K562 (cell line): ENCODE measurements at regions not wholly inside any gene's neighbourhood (a gene's known extent, or its start where the extent isn't known, plus 50 kb on each side); places are given as distances from the start of the nearest gene placed in this dataset.

Source experiments
- ASH1L ChIP-seq: fragments of 450-650 bp; IDR thresholded peaks from 2 replicates; pipeline ENCODE4 v1.6.1; 2018; ENCODE audit warnings: borderline replicate concordance, mild to moderate bottlenecking, low read depth; ENCODE audit not compliant: partially characterized antibody
- BCOR ChIP-seq: fragments of 450-650 bp; IDR thresholded peaks from 2 replicates; pipeline ENCODE4 v1.6.1; 2016
- BRCA1 ChIP-seq, 2 experiments: fragments of 450-650 bp in 1 of 2; sonication (generic) in 1 of 2; formaldehyde crosslinking in 1 of 2; IDR thresholded peaks; 2 replicates each; pipeline versions ENCODE4 v1.5.0 to v1.6.1; 2017 to 2020; ENCODE audit warnings: mild to moderate bottlenecking in 1 of 2, missing genetic modification reagents in 1 of 2
- CBFA2T2 ChIP-seq: fragments of 450-650 bp; conservative IDR thresholded peaks from 2 replicates; pipeline ENCODE4 v1.6.1; 2017; ENCODE audit warnings: mild to moderate bottlenecking
- CCAR2 ChIP-seq: fragments of 200-400 bp; formaldehyde crosslinking; IDR thresholded peaks from 2 replicates; pipeline ENCODE4 v1.6.1; 2017; ENCODE audit warnings: mild to moderate bottlenecking, low read depth, low read length
- CREB1 ChIP-seq, 2 experiments: sonication (generic) in 1 of 2; formaldehyde crosslinking in 1 of 2; IDR thresholded peaks; 2 replicates each; pipeline versions ENCODE4 v1.6.1 to v1.8.0; 2012 to 2022; ENCODE audit warnings: inconsistent platforms in 1 of 2, mild to moderate bottlenecking in 1 of 2, missing genetic modification reagents in 1 of 2, moderate library complexity in 1 of 2
- DACH1 ChIP-seq: fragments of 450-650 bp; IDR thresholded peaks from 2 replicates; pipeline ENCODE4 v1.6.1; 2018; ENCODE audit not compliant: partially characterized antibody
- FOS ChIP-seq: IDR thresholded peaks from 3 replicates; pipeline ENCODE4 v1.6.1; 2011; ENCODE audit not compliant: insufficient read length; ENCODE audit errors: extremely low read depth
- FOXA3 ChIP-seq, 2 experiments: fragments of 450-650 bp in 1 of 2; sonication (generic) in 1 of 2; formaldehyde crosslinking; IDR thresholded peaks in 1 of 2; conservative IDR thresholded peaks in 1 of 2; 2 replicates each; pipeline versions ENCODE4 v1.4.0 to v1.8.0; 2020 to 2022; ENCODE audit warnings: mild to moderate bottlenecking in 2 of 2, missing genetic modification reagents in 1 of 2
- GABPB2 ChIP-seq: fragments of 250-450 bp; sonication (Bioruptor Pico); conservative IDR thresholded peaks from 2 replicates; pipeline ENCODE4 v1.5.1; 2021; ENCODE audit warnings: mild to moderate bottlenecking
- HDAC1 ChIP-seq, 2 experiments: fragments of 450-650 bp; IDR thresholded peaks; 2 replicates each; pipeline ENCODE4 v1.6.1; 2016 to 2017; ENCODE audit warnings: inconsistent platforms in 1 of 2, mild to moderate bottlenecking in 1 of 2, moderate library complexity in 1 of 2
- HDGF ChIP-seq: fragments of 450-650 bp; IDR thresholded peaks from 2 replicates; pipeline ENCODE4 v1.6.1; 2016
- HOXB6 ChIP-seq: fragments of 250-450 bp; sonication (Bioruptor Pico); IDR thresholded peaks from 2 replicates; pipeline ENCODE4 v1.5.1; 2022; ENCODE audit warnings: mild to moderate bottlenecking, borderline replicate concordance
- JUND ChIP-seq, 2 experiments: IDR thresholded peaks; 2 replicates in 1 of 2; 3 replicates in 1 of 2; pipeline ENCODE4 v1.6.1; 2011; ENCODE audit warnings: borderline replicate concordance in 2 of 2, low read depth in 2 of 2, low read length in 2 of 2, improper control_type of control experiment in 1 of 2, missing biosample characterization in 1 of 2, missing genetic modification characterization in 1 of 2, missing genetic modification reagents in 1 of 2
- KDM1A ChIP-seq, 2 experiments: fragments of 450-650 bp; IDR thresholded peaks; 2 replicates each; pipeline ENCODE4 v1.6.1; 2016; ENCODE audit warnings: mild to moderate bottlenecking in 2 of 2
- KLF16 ChIP-seq: IDR thresholded peaks from 2 replicates; pipeline ENCODE4 v1.6.1; 2016; ENCODE audit warnings: antibody characterized with exemption
- MYC ChIP-seq, 2 experiments: fragments of 250-450 bp in 1 of 2; sonication (Bioruptor Pico) in 1 of 2; IDR thresholded peaks; 2 replicates each; pipeline versions ENCODE4 v1.5.1 to v1.6.1; 2012 to 2021; ENCODE audit warnings: low read depth in 2 of 2, borderline replicate concordance in 1 of 2, improper control_type of control experiment in 1 of 2, low read length in 1 of 2, mild to moderate bottlenecking in 1 of 2, moderate library complexity in 1 of 2
- PTRF ChIP-seq: fragments of 450-650 bp; IDR thresholded peaks from 2 replicates; pipeline ENCODE4 v1.6.1; 2016; ENCODE audit warnings: mild to moderate bottlenecking, missing genetic modification characterization, missing compliant biosample characterization
- RFX1 ChIP-seq: fragments of 450-650 bp; IDR thresholded peaks from 2 replicates; pipeline ENCODE4 v1.6.1; 2016; ENCODE audit warnings: mild to moderate bottlenecking, moderate library complexity
- SMARCA4 ChIP-seq: fragments of 450-650 bp; IDR thresholded peaks from 2 replicates; pipeline ENCODE4 v1.6.1; 2016
- SMARCC2 ChIP-seq: fragments of 450-650 bp; IDR thresholded peaks from 2 replicates; pipeline ENCODE4 v1.6.1; 2017; ENCODE audit warnings: antibody characterized with exemption, moderate library complexity, mild to moderate bottlenecking, low read depth
- TAL1 ChIP-seq: fragments of 450-650 bp; IDR thresholded peaks from 2 replicates; pipeline ENCODE4 v1.6.1; 2016; ENCODE audit warnings: mild to moderate bottlenecking
- ZNF121 ChIP-seq: sonication (generic); formaldehyde crosslinking; conservative IDR thresholded peaks from 2 replicates; pipeline ENCODE4 v1.8.0; 2022; ENCODE audit warnings: missing genetic modification reagents
- ZNF175 ChIP-seq: fragments of 200-800 bp; sonication (Bioruptor generic); IDR thresholded peaks from 2 replicates; pipeline ENCODE4 v1.6.1; 2016; ENCODE audit warnings: low read depth, mild to moderate bottlenecking, missing genetic modification characterization, missing compliant biosample characterization
- ZNF184 ChIP-seq: sonication (generic); formaldehyde crosslinking; IDR thresholded peaks from 2 replicates; pipeline ENCODE4 v1.5.0; 2020; ENCODE audit warnings: missing genetic modification reagents
- ZNF197 ChIP-seq: fragments of 200-800 bp; sonication (Bioruptor generic); IDR thresholded peaks from 2 replicates; pipeline ENCODE4 v1.6.1; 2016; ENCODE audit warnings: low read depth, missing genetic modification characterization, missing compliant biosample characterization
- ZNF212 ChIP-seq: fragments of 450-650 bp; formaldehyde crosslinking; IDR thresholded peaks from 2 replicates; pipeline ENCODE4 v1.4.0; 2020; ENCODE audit warnings: mild to moderate bottlenecking
- ZNF695 ChIP-seq: fragments of 450-650 bp; formaldehyde crosslinking; IDR thresholded peaks from 2 replicates; pipeline ENCODE4 v1.4.0; 2020; ENCODE audit warnings: mild to moderate bottlenecking, moderate library complexity
- ZNF76 ChIP-seq: fragments of 250-450 bp; sonication (Bioruptor Pico); IDR thresholded peaks from 2 replicates; pipeline ENCODE4 v1.4.0; 2020; ENCODE audit warnings: mild to moderate bottlenecking, moderate library complexity, borderline replicate concordance
- ZNF778 ChIP-seq: fragments of 450-650 bp; formaldehyde crosslinking; IDR thresholded peaks from 2 replicates; pipeline ENCODE4 v1.4.0; 2020; ENCODE audit warnings: mild to moderate bottlenecking, moderate library complexity
- TF ChIP-seq, protein P1 (sequence below): sonication (generic); formaldehyde crosslinking; IDR thresholded peaks from 2 replicates; pipeline ENCODE4 v1.4.0; 2020; ENCODE audit warnings: mild to moderate bottlenecking, missing genetic modification reagents

- TF ChIP-seq CCAR2 = no peak
- TF ChIP-seq JUND (IDR thresholded peaks at IDR 0.05; ENCODE audit: borderline replicate concordance, low read depth, low read length) = peak; percentile 90
- peak; percentile 98; the same call in 2 of the 3 replicates for TF ChIP-seq JUND (tag; IDR thresholded peaks at IDR 0.05; ENCODE audit: borderline replicate concordance, low read depth, low read length)
- no peak for TF ChIP-seq ZNF695
- no peak for TF ChIP-seq HOXB6 (CRISPR knock-in tag)
- peak; percentile 91 for TF ChIP-seq TAL1
- no peak for TF ChIP-seq PTRF
- TF ChIP-seq ZNF184 = no peak
- no peak for TF ChIP-seq CREB1 (IDR thresholded peaks at IDR 0.05)
- no peak for TF ChIP-seq CREB1 (CRISPR knock-in tag; IDR thresholded peaks at IDR 0.05)
- TF ChIP-seq ZNF76 (CRISPR knock-in tag) = no peak
- no peak for TF ChIP-seq ZNF197 (CRISPR knock-in tag)
- TF ChIP-seq BRCA1 (IDR thresholded peaks at IDR 0.05) = no peak
- no peak for TF ChIP-seq BRCA1 (CRISPR knock-in tag; IDR thresholded peaks at IDR 0.05)
- TF ChIP-seq ZNF212 (CRISPR knock-in tag) = no peak
- peak; percentile 27 for TF ChIP-seq FOS
- peak; percentile 55; the same call in 1 of the 2 replicates for TF ChIP-seq BCOR
- TF ChIP-seq SMARCA4 = peak; percentile 83
- TF ChIP-seq RFX1 = no peak
- peak in 1 of 2 experiments; percentile 17; a peak in 1 of 4 replicates for TF ChIP-seq HDAC1 (IDR thresholded peaks at IDR 0.05)
- peak; percentile 88 for TF ChIP-seq CBFA2T2
- TF ChIP-seq MYC (IDR thresholded peaks at IDR 0.05; ENCODE audit: low read depth, low read length) = no peak
- TF ChIP-seq MYC (CRISPR knock-in tag; IDR thresholded peaks at IDR 0.05; ENCODE audit: borderline replicate concordance, low read depth) = no peak
- TF ChIP-seq ASH1L = no peak
- TF ChIP-seq KDM1A (IDR thresholded peaks at IDR 0.05) = peak; percentile 59 to 65
- TF ChIP-seq ZNF778 = no peak
- no peak for TF ChIP-seq HDGF
- peak; percentile 86 for TF ChIP-seq SMARCC2
- peak; percentile 74; the same call in 1 of the 2 replicates for TF ChIP-seq ZNF175 (CRISPR knock-in tag)
- TF ChIP-seq DACH1 = no peak
- TF ChIP-seq KLF16 = peak; percentile 65
- TF ChIP-seq, protein P1, sequence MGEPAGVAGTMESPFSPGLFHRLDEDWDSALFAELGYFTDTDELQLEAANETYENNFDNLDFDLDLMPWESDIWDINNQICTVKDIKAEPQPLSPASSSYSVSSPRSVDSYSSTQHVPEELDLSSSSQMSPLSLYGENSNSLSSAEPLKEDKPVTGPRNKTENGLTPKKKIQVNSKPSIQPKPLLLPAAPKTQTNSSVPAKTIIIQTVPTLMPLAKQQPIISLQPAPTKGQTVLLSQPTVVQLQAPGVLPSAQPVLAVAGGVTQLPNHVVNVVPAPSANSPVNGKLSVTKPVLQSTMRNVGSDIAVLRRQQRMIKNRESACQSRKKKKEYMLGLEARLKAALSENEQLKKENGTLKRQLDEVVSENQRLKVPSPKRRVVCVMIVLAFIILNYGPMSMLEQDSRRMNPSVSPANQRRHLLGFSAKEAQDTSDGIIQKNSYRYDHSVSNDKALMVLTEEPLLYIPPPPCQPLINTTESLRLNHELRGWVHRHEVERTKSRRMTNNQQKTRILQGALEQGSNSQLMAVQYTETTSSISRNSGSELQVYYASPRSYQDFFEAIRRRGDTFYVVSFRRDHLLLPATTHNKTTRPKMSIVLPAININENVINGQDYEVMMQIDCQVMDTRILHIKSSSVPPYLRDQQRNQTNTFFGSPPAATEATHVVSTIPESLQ = no peak
- TF ChIP-seq GABPB2 (CRISPR knock-in tag) = no peak
- TF ChIP-seq ZNF121 (CRISPR knock-in tag) = no peak
- peak in 1 of 2 experiments; percentile 72; a peak in 2 of 4 replicates for TF ChIP-seq FOXA3 (CRISPR knock-in tag; conservative IDR thresholded peaks at IDR 0.05 in 1 of 2, IDR thresholded peaks at IDR 0.05 in 1 of 2)
These were observed 440.9 kb downstream of the TSHZ3 start (continued) for GRCh38 chr19:30908262-30908771.
